Neural cell (in vitro differentiated cells): ENCODE measurements at regions not wholly inside any gene's neighbourhood (a gene's known extent, or its start where the extent isn't known, plus 50 kb on each side); places are given as distances from the start of the nearest gene placed in this dataset.

Experiments used
- H2AFZ ChIP-seq: fragments of 200-600, 300-800 bp; sonication (generic), shearing (Covaris generic); 2 replicates; pipeline ENCODE4 v1.6.0; 2014; ENCODE audit warnings: low read depth, mild to moderate bottlenecking, antibody characterized with exemption, low read length, moderate library complexity
- H3F3A ChIP-seq: fragments of 200-600 bp; shearing (Covaris generic); 2 replicates; pipeline ENCODE4 v1.6.1; 2016; ENCODE audit warnings: mild to moderate bottlenecking, moderate library complexity, mixed read lengths, antibody characterized with exemption, low read length; ENCODE audit not compliant: insufficient read depth, poor library complexity, severe bottlenecking
- H3K27ac ChIP-seq: fragments of 200-600, 300-800 bp; sonication (generic), shearing (Covaris generic); 2 replicates; pipeline ENCODE4 v1.5.1; 2014; ENCODE audit warnings: mild to moderate bottlenecking, low read length, moderate library complexity
- H3K27me3 ChIP-seq: fragments of 300-800, 200-600 bp; sonication (generic), shearing (Covaris generic); 2 replicates; pipeline ENCODE4 v1.6.0; 2014; ENCODE audit warnings: mild to moderate bottlenecking, low read depth, low read length, moderate library complexity; ENCODE audit not compliant: insufficient read depth
- H3K36me3 ChIP-seq: fragments of 300-800, 200-600 bp; sonication (generic), shearing (Covaris generic); 2 replicates; pipeline ENCODE4 v1.5.1; 2014; ENCODE audit warnings: mild to moderate bottlenecking, antibody characterized with exemption, low read length, moderate library complexity; ENCODE audit not compliant: insufficient read depth
- H3K4me2 ChIP-seq: fragments of 300-800, 200-600 bp; sonication (generic), shearing (Covaris generic); 2 replicates; pipeline ENCODE4 v1.6.0; 2014; ENCODE audit warnings: mild to moderate bottlenecking, low read length
- H3K4me3 ChIP-seq: fragments of 300-800, 200-600 bp; sonication (generic), shearing (Covaris generic); 2 replicates; pipeline ENCODE4 v1.5.1; 2014; ENCODE audit warnings: mild to moderate bottlenecking, low read length, moderate library complexity
- H3K79me2 ChIP-seq: fragments of 200-600 bp; shearing (Covaris generic); replicated peaks from 2 replicates; pipeline ENCODE4 v1.6.0; 2014; ENCODE audit warnings: mild to moderate bottlenecking, low read length, moderate library complexity; ENCODE audit not compliant: insufficient read depth
- H3K9ac ChIP-seq: fragments of 300-800, 200-600 bp; sonication (generic), shearing (Covaris generic); 2 replicates; pipeline ENCODE4 v1.6.1; 2016; ENCODE audit warnings: mild to moderate bottlenecking, low read length, mixed read lengths
- H3K9me2 ChIP-seq: fragments of 200-600 bp; shearing (Covaris generic); 2 replicates; pipeline ENCODE4 v1.6.1; 2016; ENCODE audit warnings: mild to moderate bottlenecking, low read length, mixed read lengths; ENCODE audit not compliant: insufficient read depth
- H3K9me3 ChIP-seq: fragments of 200-600, 300-800 bp; sonication (generic), shearing (Covaris generic); 2 replicates; pipeline ENCODE4 v1.6.1; 2016; ENCODE audit warnings: mild to moderate bottlenecking, mixed run types, low read length, moderate library complexity, mixed read lengths
- H4K20me1 ChIP-seq: fragments of 200-600 bp; shearing (Covaris generic); 2 replicates; pipeline ENCODE4 v1.6.1; 2016; ENCODE audit warnings: mild to moderate bottlenecking, mixed run types; ENCODE audit not compliant: insufficient read depth
- CTCF ChIP-seq: fragments of 450-650 bp; IDR thresholded peaks from 2 replicates; pipeline ENCODE4 v1.5.1; 2014; ENCODE audit warnings: antibody characterized with exemption, mild to moderate bottlenecking, moderate library complexity; ENCODE audit not compliant: poor library complexity, severe bottlenecking
- EP300 ChIP-seq: fragments of 450-650 bp; conservative IDR thresholded peaks from 2 replicates; pipeline ENCODE4 v1.6.1; 2014; ENCODE audit warnings: antibody characterized with exemption, mild to moderate bottlenecking, moderate library complexity; ENCODE audit not compliant: poor library complexity, severe bottlenecking
- EZH2 ChIP-seq: fragments of 200-600, 300-800 bp; shearing (Covaris generic), sonication (generic); IDR thresholded peaks from 2 replicates; pipeline ENCODE4 v1.6.1; 2014; ENCODE audit warnings: antibody characterized with exemption, low read length, borderline replicate concordance, mild to moderate bottlenecking; ENCODE audit not compliant: insufficient read depth, poor library complexity, severe bottlenecking
- MXI1 ChIP-seq: fragments of 450-650 bp; conservative IDR thresholded peaks from 2 replicates; pipeline ENCODE4 v1.6.1; 2014; ENCODE audit warnings: antibody characterized with exemption, mild to moderate bottlenecking; ENCODE audit not compliant: poor library complexity, severe bottlenecking
- POLR2AphosphoS5 ChIP-seq: IDR thresholded peaks from 2 replicates; pipeline ENCODE4 v1.6.1; 2012
- RAD21 ChIP-seq: fragments of 450-650 bp; conservative IDR thresholded peaks from 2 replicates; pipeline ENCODE4 v1.6.1; 2014; ENCODE audit warnings: antibody characterized with exemption, mild to moderate bottlenecking, moderate library complexity
- SMC3 ChIP-seq: fragments of 450-650 bp; conservative IDR thresholded peaks from 2 replicates; pipeline ENCODE4 v1.6.1; 2014; ENCODE audit warnings: antibody characterized with exemption, mild to moderate bottlenecking, moderate library complexity; ENCODE audit not compliant: poor library complexity
- TAF1 ChIP-seq: IDR thresholded peaks from 2 replicates; pipeline ENCODE4 v1.6.1; 2012; ENCODE audit warnings: low read depth
- TF ChIP-seq, protein P1 (sequence below): IDR thresholded peaks from 2 replicates; pipeline ENCODE4 v1.6.1; 2012; ENCODE audit warnings: borderline replicate concordance

- H4K20me1 ChIP-seq = no peaks in the 10 kb centered on the region
- peaks cover 48% of the 10 kb centered on the region for H3K79me2 ChIP-seq
- no peaks in the 10 kb centered on the region for H3K36me3 ChIP-seq
- peak overlapping the region; percentile 38 for H3K9ac ChIP-seq
- no peak for TF ChIP-seq POLR2AphosphoS5
- TF ChIP-seq TAF1 = no peak
- no peak for TF ChIP-seq RAD21
- no peak for TF ChIP-seq EZH2
- no peak for TF ChIP-seq MXI1
- H3K9me2 ChIP-seq = no peaks in the 10 kb centered on the region
- H2AFZ ChIP-seq = no peak overlapping the region
- H3K4me3 ChIP-seq = peak overlapping the region; percentile 44
- H3K27ac ChIP-seq = peak overlapping the region; percentile 68
- H3F3A ChIP-seq = no peaks in the 10 kb centered on the region
- H3K27me3 ChIP-seq = no peaks in the 10 kb centered on the region
- no peaks in the 10 kb centered on the region for H3K9me3 ChIP-seq
- H3K4me2 ChIP-seq = no peak overlapping the region
Measured at GRCh38 chr5:124660229-124661093, 86.0 kb downstream of the ZNF608 start.

GRCh38 chr5:124659798-124660197, 86.6 kb downstream of the ZNF608 start:
- H3K4me2 ChIP-seq = no peak overlapping the region

More at GRCh38 chr5:124659798-124660197, 86.6 kb downstream of the ZNF608 start:
- no peak for TF ChIP-seq CTCF
- TF ChIP-seq, protein P1, sequence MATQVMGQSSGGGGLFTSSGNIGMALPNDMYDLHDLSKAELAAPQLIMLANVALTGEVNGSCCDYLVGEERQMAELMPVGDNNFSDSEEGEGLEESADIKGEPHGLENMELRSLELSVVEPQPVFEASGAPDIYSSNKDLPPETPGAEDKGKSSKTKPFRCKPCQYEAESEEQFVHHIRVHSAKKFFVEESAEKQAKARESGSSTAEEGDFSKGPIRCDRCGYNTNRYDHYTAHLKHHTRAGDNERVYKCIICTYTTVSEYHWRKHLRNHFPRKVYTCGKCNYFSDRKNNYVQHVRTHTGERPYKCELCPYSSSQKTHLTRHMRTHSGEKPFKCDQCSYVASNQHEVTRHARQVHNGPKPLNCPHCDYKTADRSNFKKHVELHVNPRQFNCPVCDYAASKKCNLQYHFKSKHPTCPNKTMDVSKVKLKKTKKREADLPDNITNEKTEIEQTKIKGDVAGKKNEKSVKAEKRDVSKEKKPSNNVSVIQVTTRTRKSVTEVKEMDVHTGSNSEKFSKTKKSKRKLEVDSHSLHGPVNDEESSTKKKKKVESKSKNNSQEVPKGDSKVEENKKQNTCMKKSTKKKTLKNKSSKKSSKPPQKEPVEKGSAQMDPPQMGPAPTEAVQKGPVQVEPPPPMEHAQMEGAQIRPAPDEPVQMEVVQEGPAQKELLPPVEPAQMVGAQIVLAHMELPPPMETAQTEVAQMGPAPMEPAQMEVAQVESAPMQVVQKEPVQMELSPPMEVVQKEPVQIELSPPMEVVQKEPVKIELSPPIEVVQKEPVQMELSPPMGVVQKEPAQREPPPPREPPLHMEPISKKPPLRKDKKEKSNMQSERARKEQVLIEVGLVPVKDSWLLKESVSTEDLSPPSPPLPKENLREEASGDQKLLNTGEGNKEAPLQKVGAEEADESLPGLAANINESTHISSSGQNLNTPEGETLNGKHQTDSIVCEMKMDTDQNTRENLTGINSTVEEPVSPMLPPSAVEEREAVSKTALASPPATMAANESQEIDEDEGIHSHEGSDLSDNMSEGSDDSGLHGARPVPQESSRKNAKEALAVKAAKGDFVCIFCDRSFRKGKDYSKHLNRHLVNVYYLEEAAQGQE = no peak
- no peak for TF ChIP-seq RAD21
- TF ChIP-seq EZH2 = no peak
- TF ChIP-seq EP300 = no peak
- no peak for TF ChIP-seq SMC3
- TF ChIP-seq TAF1 = no peak
- TF ChIP-seq MXI1 = no peak
- no peak for TF ChIP-seq POLR2AphosphoS5
- Histone ChIP-seq H3K36me3 (no peaks in the 10 kb centered on the region), H3K27ac (peak overlapping the region; percentile 17), H3F3A (no peaks in the 10 kb centered on the region), H3K4me3 (no peak overlapping the region), H3K9me3 (no peaks in the 10 kb centered on the region), H2AFZ (no peak overlapping the region), H3K9me2 (no peaks in the 10 kb centered on the region), H3K27me3 (no peaks in the 10 kb centered on the region), H4K20me1 (no peaks in the 10 kb centered on the region), H3K79me2 (peaks cover 49% of the 10 kb centered on the region), H3K9ac (no peak overlapping the region)
